ENCODE measurements at regions not wholly inside any gene's neighbourhood (a gene's known extent, or its start where the extent isn't known, plus 50 kb on each side); places are given as distances from the start of the nearest gene placed in this dataset.

DNA sequence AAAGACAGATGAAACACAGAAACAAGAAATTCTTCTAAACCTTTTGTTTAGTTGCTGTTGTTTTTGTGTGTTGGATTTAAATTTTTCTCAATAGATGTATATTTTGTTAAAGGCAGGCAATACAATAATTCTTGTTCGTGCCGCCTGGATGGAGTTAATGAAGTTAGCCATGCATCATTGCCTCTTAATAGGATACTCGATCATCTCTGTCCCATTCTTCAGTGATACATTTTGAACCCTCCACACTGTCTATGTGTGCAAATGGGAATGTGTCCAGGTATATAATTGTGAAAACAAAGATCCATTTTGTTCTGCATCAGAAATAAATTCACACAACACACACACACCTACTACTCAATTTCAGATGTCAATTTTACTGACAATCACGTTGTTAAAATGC lies 186.6 kb upstream of the ADAMTS16 start:
- no peaks in the 10 kb centered on the region for H3K4me1 ChIP-seq
- no peak for DNase-seq (ENCODE audit: extremely low spot score)
- intact Hi-C loops (cut with DNase I) = no loop called here
- H3K4me3 ChIP-seq = no peak overlapping the region
- no peak for TF ChIP-seq POLR2AphosphoS5 (IDR thresholded peaks at IDR 0.05)
- TF ChIP-seq POLR2A (IDR thresholded peaks at IDR 0.05; ENCODE audit: low read depth) = no peak
- TF ChIP-seq EP300 (IDR thresholded peaks at IDR 0.05) = no peak
- no peak for TF ChIP-seq CTCF (IDR thresholded peaks at IDR 0.05)
- H3K27ac ChIP-seq (replicated peaks in 1 of 4) = no peak overlapping the region
- no peaks in the 10 kb centered on the region for H3K36me3 ChIP-seq
- no peaks in the 10 kb centered on the region for H3K9me3 ChIP-seq
- 89% methylated on average over 4 of the region's 4 CpGs for WGBS
- H3K27me3 ChIP-seq = peaks cover 0 to 5% (median 0%) of the 10 kb centered on the region in 4 donors

DNA sequence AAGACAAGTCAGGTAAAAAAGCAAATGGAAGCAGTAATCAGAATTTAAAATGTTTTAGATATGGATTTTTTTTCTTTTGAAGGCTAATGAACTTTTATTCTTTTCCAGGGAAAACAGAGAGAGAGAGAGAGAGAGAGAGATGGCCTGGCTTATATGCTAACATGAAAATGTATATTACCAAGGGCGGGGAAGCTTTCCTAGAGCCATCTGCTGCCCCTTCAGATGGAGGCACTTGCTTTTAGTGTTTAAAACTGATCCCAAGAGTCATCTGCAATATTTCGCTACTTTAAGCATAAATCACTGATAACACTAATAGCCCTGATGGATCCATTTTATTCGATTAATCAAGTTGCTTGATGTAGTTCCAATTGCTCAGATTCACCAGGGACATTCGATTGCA lies 186.1 kb upstream of the ADAMTS16 start:
- intact Hi-C loops (cut with DNase I) = no loop called here
- DNase-seq (ENCODE audit: extremely low spot score) = no peak
- Histone ChIP-seq H3K27ac (replicated peaks in 1 of 4) (no peak overlapping the region), H3K36me3 (no peaks in the 10 kb centered on the region), H3K9me3 (no peaks in the 10 kb centered on the region), H3K4me3 (no peak overlapping the region), H3K4me1 (no peaks in the 10 kb centered on the region), H3K27me3 (peaks cover 0 to 5% (median 0%) of the 10 kb centered on the region in 4 donors)
- 88% methylated on average over 4 of the region's 4 CpGs for WGBS
- TF ChIP-seq EP300 (IDR thresholded peaks at IDR 0.05) (no peak), POLR2AphosphoS5 (IDR thresholded peaks at IDR 0.05) (no peak), POLR2A (IDR thresholded peaks at IDR 0.05; ENCODE audit: low read depth) (no peak), CTCF (IDR thresholded peaks at IDR 0.05) (no peak)

GRCh38 chr5:4963265-4963664 lies 176.9 kb upstream of the ADAMTS16 start:
- Histone ChIP-seq H3K4me3 (no peak overlapping the region), H3K27me3 (no peaks in the 10 kb centered on the region), H3K36me3 (no peaks in the 10 kb centered on the region), H3K9me3 (no peaks in the 10 kb centered on the region), H3K27ac (replicated peaks in 1 of 4) (no peak overlapping the region), H3K4me1 (no peaks in the 10 kb centered on the region)
- intact Hi-C loops (cut with DNase I) = no loop called here
- TF ChIP-seq CTCF (IDR thresholded peaks at IDR 0.05) (no peak), POLR2A (IDR thresholded peaks at IDR 0.05; ENCODE audit: low read depth) (no peak), EP300 (IDR thresholded peaks at IDR 0.05) (no peak), POLR2AphosphoS5 (IDR thresholded peaks at IDR 0.05) (no peak)
- DNase-seq (ENCODE audit: extremely low spot score) = no peak
- 72% methylated on average over 1 of the region's 1 CpG for WGBS

DNA sequence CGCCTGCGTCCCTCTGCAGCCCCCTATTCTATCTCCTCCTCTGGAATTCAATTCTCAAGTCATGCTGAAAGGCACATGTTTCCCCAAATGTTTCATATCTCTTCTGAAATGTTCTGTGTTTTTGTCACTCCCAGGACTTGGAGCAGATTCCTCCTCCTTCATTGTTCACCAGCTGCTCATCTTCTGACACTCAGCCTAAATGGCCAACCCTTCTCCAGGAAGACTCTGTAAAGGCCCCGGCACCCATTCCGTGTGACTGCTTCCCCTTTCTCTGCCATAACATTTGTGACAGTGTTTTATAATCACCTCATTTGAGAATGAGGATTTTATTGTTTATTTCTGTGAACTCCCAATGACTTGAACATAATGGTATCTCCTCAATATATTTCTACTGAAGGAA lies 170.8 kb upstream of the ADAMTS16 start:
- H3K36me3 ChIP-seq = no peaks in the 10 kb centered on the region
- H3K27ac ChIP-seq (replicated peaks in 1 of 4) = no peak overlapping the region
- H3K4me3 ChIP-seq = no peak overlapping the region
- 42% methylated on average over 4 of the region's 4 CpGs for WGBS
- no peak for DNase-seq (ENCODE audit: extremely low spot score)
- H3K4me1 ChIP-seq = no peaks in the 10 kb centered on the region
- intact Hi-C loops (cut with DNase I) = no loop called here
- H3K27me3 ChIP-seq = no peaks in the 10 kb centered on the region
- TF ChIP-seq CTCF (IDR thresholded peaks at IDR 0.05) (no peak), POLR2AphosphoS5 (IDR thresholded peaks at IDR 0.05) (no peak), EP300 (IDR thresholded peaks at IDR 0.05) (no peak), POLR2A (IDR thresholded peaks at IDR 0.05; ENCODE audit: low read depth) (no peak)
- no peaks in the 10 kb centered on the region for H3K9me3 ChIP-seq

DNA sequence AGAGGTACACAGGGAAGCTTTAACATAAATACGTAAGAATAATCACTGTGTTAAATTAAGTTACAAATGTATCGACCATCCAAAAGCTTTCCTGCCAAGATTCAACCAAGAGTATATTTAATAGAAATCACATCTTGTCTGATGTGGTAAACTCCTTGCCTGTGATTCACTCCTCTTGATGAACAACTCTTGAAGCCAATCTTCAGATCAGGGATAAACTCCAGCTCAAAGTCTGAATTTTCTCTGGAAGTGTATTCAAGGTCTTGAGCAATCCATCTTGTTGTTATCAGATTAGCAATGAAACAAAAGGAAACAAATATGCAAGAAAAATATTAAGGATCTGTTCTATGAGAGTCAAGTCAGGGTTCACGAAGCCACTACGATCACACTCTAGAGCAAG lies 170.0 kb upstream of the ADAMTS16 start:
- no peaks in the 10 kb centered on the region for H3K9me3 ChIP-seq
- no peaks in the 10 kb centered on the region for H3K4me1 ChIP-seq
- TF ChIP-seq POLR2A (IDR thresholded peaks at IDR 0.05; ENCODE audit: low read depth) = no peak
- no peak for TF ChIP-seq POLR2AphosphoS5 (IDR thresholded peaks at IDR 0.05)
- no peak for TF ChIP-seq CTCF (IDR thresholded peaks at IDR 0.05)
- no peak for TF ChIP-seq EP300 (IDR thresholded peaks at IDR 0.05)
- H3K36me3 ChIP-seq = no peaks in the 10 kb centered on the region
- no peak for DNase-seq (ENCODE audit: extremely low spot score)
- H3K4me3 ChIP-seq = no peak overlapping the region
- no peak overlapping the region for H3K27ac ChIP-seq (replicated peaks in 1 of 4)
- H3K27me3 ChIP-seq = no peaks in the 10 kb centered on the region
- WGBS = 70% methylated on average over 4 of the region's 4 CpGs
- intact Hi-C loops (cut with DNase I) = no loop called here
